ENCODE measurements at regions not wholly inside any gene's neighbourhood (a gene's known extent, or its start where the extent isn't known, plus 50 kb on each side); places are given as distances from the start of the nearest gene placed in this dataset.

- no peak for DNase-seq (ENCODE audit: extremely low spot score)
- ChIA-PET POLR2A (no interaction called here), CTCF (interaction anchor here (0.9 kb wide), 1 partner anchor 25 kb away, joined by 3 read pairs; no protein-coding TSS in a partner anchor)
- TF ChIP-seq, protein P1, sequence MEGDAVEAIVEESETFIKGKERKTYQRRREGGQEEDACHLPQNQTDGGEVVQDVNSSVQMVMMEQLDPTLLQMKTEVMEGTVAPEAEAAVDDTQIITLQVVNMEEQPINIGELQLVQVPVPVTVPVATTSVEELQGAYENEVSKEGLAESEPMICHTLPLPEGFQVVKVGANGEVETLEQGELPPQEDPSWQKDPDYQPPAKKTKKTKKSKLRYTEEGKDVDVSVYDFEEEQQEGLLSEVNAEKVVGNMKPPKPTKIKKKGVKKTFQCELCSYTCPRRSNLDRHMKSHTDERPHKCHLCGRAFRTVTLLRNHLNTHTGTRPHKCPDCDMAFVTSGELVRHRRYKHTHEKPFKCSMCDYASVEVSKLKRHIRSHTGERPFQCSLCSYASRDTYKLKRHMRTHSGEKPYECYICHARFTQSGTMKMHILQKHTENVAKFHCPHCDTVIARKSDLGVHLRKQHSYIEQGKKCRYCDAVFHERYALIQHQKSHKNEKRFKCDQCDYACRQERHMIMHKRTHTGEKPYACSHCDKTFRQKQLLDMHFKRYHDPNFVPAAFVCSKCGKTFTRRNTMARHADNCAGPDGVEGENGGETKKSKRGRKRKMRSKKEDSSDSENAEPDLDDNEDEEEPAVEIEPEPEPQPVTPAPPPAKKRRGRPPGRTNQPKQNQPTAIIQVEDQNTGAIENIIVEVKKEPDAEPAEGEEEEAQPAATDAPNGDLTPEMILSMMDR (IDR thresholded peaks at IDR 0.05; ENCODE audit: control extremely low read depth, extremely low read depth, low read depth, missing control alignments), result no peak
These were observed 54.7 kb upstream of the PGM2 start for GRCh38 chr4:37771771-37772170.

DNA sequence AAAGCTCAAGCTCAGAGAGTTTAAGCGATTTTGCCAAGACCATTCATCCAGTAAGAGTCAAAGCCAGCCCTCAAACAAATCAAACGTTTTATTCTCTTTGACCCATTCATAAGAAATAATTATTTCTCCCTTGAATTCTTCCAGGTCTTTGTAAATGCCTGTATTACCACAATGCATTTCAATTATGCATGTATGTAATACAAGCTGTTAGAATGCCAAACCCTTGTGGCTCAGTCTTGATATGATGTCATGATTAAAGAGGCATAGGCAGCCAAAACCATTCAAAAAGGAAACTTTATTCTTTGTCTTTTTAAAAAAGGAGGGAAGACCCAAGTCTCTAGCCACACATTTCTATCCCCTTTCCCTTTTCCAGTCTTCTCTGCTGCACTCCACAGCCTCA lies 56.5 kb upstream of the PGM2 start:
- no peak for DNase-seq (ENCODE audit: extremely low spot score)
- TF ChIP-seq, protein P1 (IDR thresholded peaks at IDR 0.05; ENCODE audit: control extremely low read depth, extremely low read depth, low read depth, missing control alignments), result no peak
- ChIA-PET CTCF (no interaction called here), POLR2A (no interaction called here)

GRCh38 chr4:37769391-37769989 lies 57.0 kb upstream of the PGM2 start:
- TF ChIP-seq, protein P1 (IDR thresholded peaks at IDR 0.05; ENCODE audit: control extremely low read depth, extremely low read depth, low read depth, missing control alignments), result no peak
- ChIA-PET POLR2A (no interaction called here), CTCF (no interaction called here)
- no peak for DNase-seq (ENCODE audit: extremely low spot score)

DNA sequence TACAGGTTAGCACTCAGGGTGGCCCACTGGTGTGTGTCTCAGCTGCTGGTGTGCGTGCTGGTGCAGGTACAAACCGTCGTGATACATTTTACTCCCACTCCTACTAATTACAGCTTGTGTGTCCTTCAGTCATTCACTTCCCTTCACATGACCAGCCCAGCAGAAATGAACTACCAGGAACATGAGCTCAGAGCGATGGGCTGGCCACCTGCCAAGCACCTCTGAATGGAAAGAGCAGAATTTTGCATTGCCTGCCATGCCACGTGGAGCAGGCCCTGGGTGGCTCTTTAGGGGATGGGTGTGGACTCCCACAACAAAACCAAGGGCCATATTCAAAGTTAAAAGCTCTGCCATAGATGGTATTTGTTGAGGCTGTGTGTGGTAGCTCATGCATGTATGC lies 58.9 kb upstream of the PGM2 start:
- no peak for DNase-seq (ENCODE audit: extremely low spot score)
- CTCF ChIA-PET, result interaction anchor here (1.1 to 2.7 kb wide), 2 partner anchors 10 to 16 kb away, joined by 3 to 7 read pairs; no protein-coding TSS in a partner anchor
- TF ChIP-seq, protein P1 (IDR thresholded peaks at IDR 0.05; ENCODE audit: control extremely low read depth, extremely low read depth, low read depth, missing control alignments), result no peak
- POLR2A ChIA-PET, result no interaction called here

- POLR2A ChIA-PET, result no interaction called here
- DNase-seq (ENCODE audit: extremely low spot score), result no peak
- TF ChIP-seq, protein P1 (IDR thresholded peaks at IDR 0.05; ENCODE audit: control extremely low read depth, extremely low read depth, low read depth, missing control alignments), result no peak
- CTCF ChIA-PET, result interaction anchor here (2.7 kb wide), 1 partner anchor 10 kb away, joined by 7 read pairs; no protein-coding TSS in a partner anchor
These were observed 59.5 kb upstream of the PGM2 start for GRCh38 chr4:37767019-37767418.

- CTCF ChIA-PET, result interaction anchor here (1.1 kb wide), 1 partner anchor 112 kb away, joined by 3 read pairs; no protein-coding TSS in a partner anchor
- POLR2A ChIA-PET, result no interaction called here
- DNase-seq (ENCODE audit: extremely low spot score), result peak; percentile 32
- TF ChIP-seq, protein P1 (IDR thresholded peaks at IDR 0.05; ENCODE audit: control extremely low read depth, extremely low read depth, low read depth, missing control alignments), result no peak
These were observed 60.7 kb upstream of the PGM2 start for GRCh38 chr4:37765741-37766140.
